SU-DHL-6 (cell line): ENCODE measurements at regions not wholly inside any gene's neighbourhood (a gene's known extent, or its start where the extent isn't known, plus 50 kb on each side); places are given as distances from the start of the nearest gene placed in this dataset.
A peak's percentile ranks its signal among the peaks of the same experiment; 100 is the strongest.

Experiments
- H2AFZ ChIP-seq: fragments of 200-600 bp; sonication (generic); 2 replicates; pipeline ENCODE4 v1.6.1; 2014; ENCODE audit warnings: low read depth, mild to moderate bottlenecking, moderate library complexity, mixed read lengths, antibody characterized with exemption, low read length; ENCODE audit not compliant: severe bottlenecking
- H3F3A ChIP-seq: fragments of 200-600 bp; shearing (Covaris generic); 2 replicates; pipeline ENCODE4 v1.6.0; 2016; ENCODE audit warnings: antibody characterized with exemption, mild to moderate bottlenecking; ENCODE audit not compliant: insufficient read depth
- H3K27ac ChIP-seq: fragments of 200-600 bp; sonication (generic); 2 replicates; pipeline ENCODE4 v1.5.1; 2016; ENCODE audit warnings: low read depth, mild to moderate bottlenecking, low read length, moderate library complexity, mixed read lengths
- H3K27me3 ChIP-seq: fragments of 200-600 bp; sonication (generic), shearing (Covaris generic); 2 replicates; pipeline ENCODE4 v1.6.0; 2014; ENCODE audit warnings: mild to moderate bottlenecking, low read length
- H3K36me3 ChIP-seq: fragments of 200-600 bp; sonication (generic); 2 replicates; pipeline ENCODE4 v1.6.1; 2014; ENCODE audit warnings: mild to moderate bottlenecking, low read length, mixed read lengths
- H3K4me2 ChIP-seq: fragments of 300-600, 200-600 bp; shearing (Covaris generic), sonication (generic); 2 replicates; pipeline ENCODE4 v1.6.0; 2014; ENCODE audit warnings: low read length, low read depth, mild to moderate bottlenecking; ENCODE audit not compliant: poor library complexity, severe bottlenecking
- H3K4me3 ChIP-seq: fragments of 200-600 bp; sonication (generic); 2 replicates; pipeline ENCODE4 v1.5.1; 2014; ENCODE audit warnings: antibody characterized with exemption, low read length, mild to moderate bottlenecking, mixed read lengths; ENCODE audit not compliant: insufficient read depth, poor library complexity, severe bottlenecking
- H3K79me2 ChIP-seq: fragments of 200-600 bp; sonication (generic); 2 replicates; pipeline ENCODE4 v1.6.1; 2014; ENCODE audit warnings: mild to moderate bottlenecking, low read length, moderate library complexity; ENCODE audit not compliant: insufficient read depth
- H3K9ac ChIP-seq: fragments of 200-600 bp; sonication (generic); 2 replicates; pipeline ENCODE4 v1.7.0; 2014; ENCODE audit warnings: mild to moderate bottlenecking, low read length
- H3K9me2 ChIP-seq: fragments of 200-600 bp; sonication (generic); replicated peaks from 2 replicates; pipeline ENCODE4 v1.6.1; 2014; ENCODE audit warnings: low read length; ENCODE audit not compliant: insufficient read depth
- H3K9me3 ChIP-seq: fragments of 200-600 bp; sonication (generic); 2 replicates; pipeline ENCODE4 v1.6.1; 2014; ENCODE audit warnings: low read length, mixed read lengths; ENCODE audit not compliant: insufficient read depth
- H4K20me1 ChIP-seq: fragments of 200-600 bp; sonication (generic); 2 replicates; pipeline ENCODE4 v1.6.1; 2014; ENCODE audit warnings: low read depth, mild to moderate bottlenecking, antibody characterized with exemption, low read length, moderate library complexity, mixed read lengths
- EZH2phosphoT487 ChIP-seq: fragments of 200-600 bp; sonication (generic), shearing (Covaris generic); conservative IDR thresholded peaks from 2 replicates; pipeline ENCODE4 v1.6.1; 2018; ENCODE audit warnings: mild to moderate bottlenecking, antibody characterized with exemption, low read length, moderate library complexity, mixed read lengths
- TF ChIP-seq, protein P1 (sequence below): fragments of 200-600 bp; sonication (generic); IDR thresholded peaks from one replicate; pipeline ENCODE4 v1.5.1; 2017; ENCODE audit warnings: antibody characterized with exemption, mild to moderate bottlenecking, low read length, moderate library complexity; ENCODE audit not compliant: insufficient read depth, poor library complexity, severe bottlenecking

DNA sequence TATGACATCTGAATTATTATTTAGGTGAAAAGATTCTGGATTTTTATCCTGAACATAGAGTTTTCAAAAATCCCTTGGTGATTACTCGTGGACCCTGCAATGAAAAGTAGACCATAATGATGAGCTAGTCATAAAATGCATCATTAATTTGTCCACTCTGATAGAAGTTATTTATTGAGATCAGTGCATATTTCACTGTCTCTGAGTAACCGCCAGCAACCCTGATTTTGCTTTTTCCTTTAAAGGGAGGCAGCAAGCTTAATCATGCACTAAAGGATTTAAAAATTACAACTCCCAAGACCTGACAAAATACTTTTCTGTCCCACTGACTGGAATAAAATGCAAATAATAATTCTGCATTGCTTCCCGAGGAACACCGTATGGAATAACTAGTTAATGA, 259.6 kb upstream of the DPPA4 start:
- Histone ChIP-seq H3F3A (no peaks in the 10 kb centered on the region), H3K36me3 (peaks cover 2% of the 10 kb centered on the region; the same call in 1 of the 2 replicates), H3K9me2 (no peaks in the 10 kb centered on the region), H3K9me3 (peaks cover 4% of the 10 kb centered on the region; the same call in 1 of the 2 replicates), H3K79me2 (peaks cover 4% of the 10 kb centered on the region; the same call in 1 of the 2 replicates), H2AFZ (no peak overlapping the region), H4K20me1 (no peaks in the 10 kb centered on the region), H3K9ac (no peak overlapping the region), H3K4me2 (no peak overlapping the region), H3K27ac (no peak overlapping the region), H3K27me3 (no peaks in the 10 kb centered on the region), H3K4me3 (no peak overlapping the region)
- TF ChIP-seq EZH2phosphoT487, result no peak
- TF ChIP-seq, protein P1, sequence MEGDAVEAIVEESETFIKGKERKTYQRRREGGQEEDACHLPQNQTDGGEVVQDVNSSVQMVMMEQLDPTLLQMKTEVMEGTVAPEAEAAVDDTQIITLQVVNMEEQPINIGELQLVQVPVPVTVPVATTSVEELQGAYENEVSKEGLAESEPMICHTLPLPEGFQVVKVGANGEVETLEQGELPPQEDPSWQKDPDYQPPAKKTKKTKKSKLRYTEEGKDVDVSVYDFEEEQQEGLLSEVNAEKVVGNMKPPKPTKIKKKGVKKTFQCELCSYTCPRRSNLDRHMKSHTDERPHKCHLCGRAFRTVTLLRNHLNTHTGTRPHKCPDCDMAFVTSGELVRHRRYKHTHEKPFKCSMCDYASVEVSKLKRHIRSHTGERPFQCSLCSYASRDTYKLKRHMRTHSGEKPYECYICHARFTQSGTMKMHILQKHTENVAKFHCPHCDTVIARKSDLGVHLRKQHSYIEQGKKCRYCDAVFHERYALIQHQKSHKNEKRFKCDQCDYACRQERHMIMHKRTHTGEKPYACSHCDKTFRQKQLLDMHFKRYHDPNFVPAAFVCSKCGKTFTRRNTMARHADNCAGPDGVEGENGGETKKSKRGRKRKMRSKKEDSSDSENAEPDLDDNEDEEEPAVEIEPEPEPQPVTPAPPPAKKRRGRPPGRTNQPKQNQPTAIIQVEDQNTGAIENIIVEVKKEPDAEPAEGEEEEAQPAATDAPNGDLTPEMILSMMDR, result no peak

DNA sequence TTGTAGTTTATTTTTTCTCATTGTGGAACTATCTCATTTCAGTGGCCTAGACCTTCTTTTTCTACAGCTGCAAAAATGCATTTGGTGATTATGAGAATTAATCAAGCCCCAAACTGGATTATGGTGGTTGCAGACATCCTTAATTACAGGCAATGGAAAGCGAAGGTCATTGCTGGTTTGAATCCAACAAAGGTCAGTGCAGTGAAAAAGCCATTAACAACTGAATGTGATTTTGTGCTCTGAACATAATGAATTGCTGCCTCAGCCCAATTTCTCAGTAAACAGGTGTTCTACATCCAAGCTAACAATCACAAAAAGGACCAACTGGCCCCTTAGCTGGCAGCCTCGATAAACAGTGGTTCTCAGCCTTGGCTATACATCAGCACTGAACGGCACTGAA, 260.1 kb upstream of the DPPA4 start:
- no peak overlapping the region for H2AFZ ChIP-seq
- peaks cover under 1% of the 10 kb centered on the region; the same call in 1 of the 2 replicates for H3K9me3 ChIP-seq
- no peak overlapping the region for H3K4me3 ChIP-seq
- H3K27me3 ChIP-seq, result no peaks in the 10 kb centered on the region
- H3K4me2 ChIP-seq, result no peak overlapping the region
- no peaks in the 10 kb centered on the region for H3F3A ChIP-seq
- no peak for TF ChIP-seq EZH2phosphoT487
- TF ChIP-seq, protein P1, result no peak
- peaks cover 4% of the 10 kb centered on the region; the same call in 1 of the 2 replicates for H3K79me2 ChIP-seq
- H3K9me2 ChIP-seq, result no peaks in the 10 kb centered on the region
- H4K20me1 ChIP-seq, result no peaks in the 10 kb centered on the region
- H3K9ac ChIP-seq, result no peak overlapping the region
- H3K36me3 ChIP-seq, result peaks cover 2% of the 10 kb centered on the region; the same call in 1 of the 2 replicates
- H3K27ac ChIP-seq, result no peak overlapping the region

DNA sequence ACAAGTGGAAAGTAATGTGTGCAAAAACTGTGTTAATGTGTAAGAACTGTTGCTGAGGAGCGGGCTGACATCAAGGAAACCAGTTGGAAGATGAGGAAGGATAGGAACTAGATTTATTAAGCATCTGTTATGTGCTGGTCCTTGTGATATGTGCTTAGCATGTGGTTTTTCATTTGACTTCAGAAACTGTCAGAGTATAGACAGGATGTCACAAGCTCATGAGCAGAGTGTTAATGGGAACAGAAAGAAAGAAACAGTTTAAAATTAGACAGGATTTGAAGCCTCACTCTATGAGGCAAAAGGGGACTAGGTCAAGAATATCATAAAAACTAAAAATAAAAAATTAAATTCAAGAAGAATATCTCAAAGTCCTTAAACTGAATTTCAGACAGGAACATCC, 270.6 kb upstream of the DPPA4 start:
- H3K9ac ChIP-seq, result no peak overlapping the region
- no peak overlapping the region for H3K4me3 ChIP-seq
- H3K9me2 ChIP-seq, result no peaks in the 10 kb centered on the region
- H4K20me1 ChIP-seq, result no peaks in the 10 kb centered on the region
- no peaks in the 10 kb centered on the region for H3K9me3 ChIP-seq
- H3F3A ChIP-seq, result no peaks in the 10 kb centered on the region
- H3K79me2 ChIP-seq, result peaks cover 7% of the 10 kb centered on the region; the same call in 1 of the 2 replicates
- TF ChIP-seq, protein P1, result no peak
- TF ChIP-seq EZH2phosphoT487, result no peak
- no peak overlapping the region for H2AFZ ChIP-seq
- peak overlapping the region; percentile 15 for H3K4me2 ChIP-seq
- no peaks in the 10 kb centered on the region for H3K36me3 ChIP-seq
- peak overlapping the region; percentile 7; the same call in 1 of the 2 replicates for H3K27ac ChIP-seq
- no peaks in the 10 kb centered on the region for H3K27me3 ChIP-seq
